Tibial artery (tissue), 4 donors: ENCODE measurements at regions not wholly inside any gene's neighbourhood (a gene's known extent, or its start where the extent isn't known, plus 50 kb on each side); places are given as distances from the start of the nearest gene placed in this dataset.

Experiments
- DNase-seq, 2 donors: peaks; one replicate each; pipeline ENCODE4 v3.0.0-alpha.2; 2019
- H3K27ac ChIP-seq, 2 donors: fragments of 200-600 bp; sonication (generic) in 1 of 2; 1 replicate in 1 of 2; 2 replicates in 1 of 2; pipeline ENCODE4 v1.5.1; 2018 to 2019; ENCODE audit warnings: mild to moderate bottlenecking in 1 of 2
- H3K27me3 ChIP-seq, 2 donors: fragments of 200-600 bp; sonication (generic) in 1 of 2; one replicate each; pipeline versions ENCODE4 v1.5.1 to v1.6.0; 2016 to 2019
- H3K36me3 ChIP-seq, 3 donors: fragments of 200-600 bp; sonication (generic) in 2 of 3; one replicate each; pipeline ENCODE4 v1.5.1; 2016 to 2019; ENCODE audit warnings: mild to moderate bottlenecking in 2 of 3
- H3K4me1 ChIP-seq, 4 donors: fragments of 200-600 bp; sonication (generic) in 2 of 4; 1 replicate in 3 of 4; 2 replicates in 1 of 4; pipeline ENCODE4 v1.5.1; 2016 to 2019
- H3K4me3 ChIP-seq, 2 donors: fragments of 200-600 bp; sonication (generic) in 1 of 2; 1 replicate in 1 of 2; 2 replicates in 1 of 2; pipeline ENCODE4 v1.5.1; 2018 to 2019; ENCODE audit warnings: mild to moderate bottlenecking in 2 of 2
- H3K9me3 ChIP-seq, 3 donors: fragments of 200-600 bp; sonication (generic) in 1 of 3; one replicate each; pipeline ENCODE4 v1.5.1; 2016 to 2019
- CTCF ChIP-seq, 2 experiments: fragments of 200-600 bp in 1 of 2; fragments of 450-650 bp in 1 of 2; IDR thresholded peaks; one replicate each; pipeline ENCODE4 v1.5.1; 2017 to 2019; ENCODE audit warnings: antibody characterized with exemption in 2 of 2, mild to moderate bottlenecking in 1 of 2, moderate library complexity in 1 of 2
- intact Hi-C: fragments of 100-400 bp; cut with DNase I; formaldehyde crosslinking; loops from one replicate; pipeline ENCODE4 v1.15.0; 2023; ENCODE audit warnings: low total_unique reads

GRCh38 chr17:79680318-79680695, 50.4 kb upstream of the ENPP7 start:
- Histone ChIP-seq H3K27ac (no peak overlapping the region), H3K9me3 (peaks cover 0 to under 1% (median 0%) of the 10 kb centered on the region in 3 donors), H3K4me3 (no peak overlapping the region), H3K4me1 (no peaks in the 10 kb centered on the region), H3K27me3 (peaks cover 0 to 76% of the 10 kb centered on the region in 2 donors), H3K36me3 (no peaks in the 10 kb centered on the region)
- intact Hi-C loops, result no loop called here
- TF ChIP-seq CTCF (IDR thresholded peaks at IDR 0.05), result no peak
- DNase-seq, result no peak

DNA sequence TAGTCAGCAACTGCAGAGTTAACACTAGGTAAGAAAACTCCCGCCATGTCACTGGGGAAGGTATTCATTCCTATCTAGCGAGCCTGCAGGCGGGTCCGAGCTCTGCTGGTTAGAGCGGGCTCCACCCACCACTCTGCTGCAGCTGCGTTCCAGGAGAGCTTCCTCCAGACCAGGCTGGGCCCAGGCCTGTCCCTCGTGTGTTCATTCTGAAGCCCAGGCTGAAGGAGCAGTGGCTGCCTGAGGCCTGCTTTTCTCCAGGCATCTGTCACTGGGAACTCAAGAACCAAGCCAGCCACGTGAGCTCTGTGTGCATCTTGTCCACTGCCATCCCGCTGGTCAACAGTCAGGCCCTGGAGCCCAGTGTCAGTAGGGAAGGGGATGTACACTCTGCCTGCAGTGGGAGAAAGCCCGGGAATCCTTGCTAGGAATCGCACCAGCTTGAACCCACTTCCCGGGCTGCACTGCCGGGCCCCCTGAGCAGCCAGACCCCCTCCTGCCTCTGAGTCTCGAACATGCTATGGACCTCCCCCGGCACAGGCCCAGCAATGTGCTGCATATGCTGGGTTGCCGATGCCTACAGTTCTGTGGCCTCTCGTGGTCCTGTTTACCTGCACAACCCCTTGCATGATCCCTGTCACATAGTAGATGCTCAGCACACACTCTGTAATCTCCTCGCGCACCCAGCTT, 51.0 kb upstream of the ENPP7 start:
- Histone ChIP-seq H3K4me1 (no peaks in the 10 kb centered on the region), H3K9me3 (peaks cover 0 to 5% (median 0%) of the 10 kb centered on the region in 3 donors), H3K27ac (no peak overlapping the region), H3K4me3 (no peak overlapping the region), H3K36me3 (no peaks in the 10 kb centered on the region), H3K27me3 (peaks cover 0 to 76% of the 10 kb centered on the region in 2 donors)
- intact Hi-C loops, result no loop called here
- no peak for TF ChIP-seq CTCF (IDR thresholded peaks at IDR 0.05)
- DNase-seq, result no peak

DNA sequence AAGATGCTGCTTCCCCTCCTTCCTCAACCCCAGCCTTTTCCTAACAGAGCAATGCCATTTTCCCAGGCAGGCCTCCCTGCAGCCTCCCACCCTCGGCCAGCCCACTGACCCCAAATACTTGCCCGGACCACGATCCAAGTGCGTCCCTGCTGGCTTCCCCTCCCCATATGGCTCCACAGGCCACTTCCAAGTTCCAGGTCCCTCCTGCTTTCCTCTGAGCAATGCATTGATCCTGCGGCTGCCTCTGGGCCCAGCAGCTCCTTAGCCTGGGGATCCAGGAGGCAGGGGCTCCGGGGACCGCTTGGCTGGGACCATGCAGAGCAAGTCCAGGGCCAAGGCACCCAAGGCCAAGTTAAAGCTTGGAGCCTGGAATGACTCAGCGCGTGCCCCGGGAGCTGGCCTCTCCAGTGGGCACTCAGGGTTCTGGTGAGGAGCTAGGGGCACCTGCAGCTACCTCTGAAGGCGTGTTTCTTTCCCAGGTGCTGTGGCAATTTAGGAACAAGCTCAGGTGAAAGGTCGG, 51.9 kb upstream of the ENPP7 start:
- no peak overlapping the region for H3K4me3 ChIP-seq
- no peaks in the 10 kb centered on the region for H3K4me1 ChIP-seq
- TF ChIP-seq CTCF (IDR thresholded peaks at IDR 0.05), result no peak
- peaks cover 0 to 14% (median 5%) of the 10 kb centered on the region in 3 donors for H3K9me3 ChIP-seq
- intact Hi-C loops, result no loop called here
- H3K36me3 ChIP-seq, result no peaks in the 10 kb centered on the region
- peaks cover 0 to 75% of the 10 kb centered on the region in 2 donors for H3K27me3 ChIP-seq
- no peak overlapping the region for H3K27ac ChIP-seq
- DNase-seq, result no peak

DNA sequence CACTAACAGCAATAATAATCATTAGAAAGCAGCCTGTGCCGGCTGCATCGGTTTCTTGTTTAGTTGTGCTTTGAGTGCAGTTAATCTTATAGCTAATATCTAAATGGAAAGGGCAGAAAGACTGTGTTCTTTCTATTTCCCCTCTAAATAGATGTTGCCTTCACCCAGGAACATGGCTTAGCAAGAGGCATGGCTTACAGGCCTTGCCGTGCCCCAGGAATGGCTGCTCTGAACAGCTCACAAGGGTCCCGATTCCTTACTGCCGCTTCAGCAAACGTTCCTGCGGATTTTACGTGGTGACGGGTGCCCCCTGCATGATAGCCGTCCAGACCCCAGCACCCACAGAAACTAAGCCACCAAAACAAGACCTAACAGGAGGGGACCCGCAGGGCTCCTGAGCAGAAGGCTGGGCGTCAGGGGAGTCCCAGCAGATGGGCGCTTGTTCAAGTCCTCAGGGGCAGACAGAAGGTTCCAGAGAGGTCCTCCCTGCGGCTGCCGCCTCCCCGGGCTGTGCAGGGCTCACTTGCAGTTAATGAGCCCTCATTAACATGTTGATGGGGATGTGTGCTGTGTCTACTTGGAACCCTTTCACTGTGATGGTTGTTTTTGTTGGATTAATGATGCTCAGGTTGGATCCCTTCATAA, 52.5 kb upstream of the ENPP7 start:
- intact Hi-C loops, result no loop called here
- Histone ChIP-seq H3K36me3 (no peaks in the 10 kb centered on the region), H3K27ac (no peak overlapping the region), H3K4me3 (no peak overlapping the region), H3K27me3 (peaks cover 0 to 80% of the 10 kb centered on the region in 2 donors), H3K9me3 (peaks cover 0 to 19% (median 11%) of the 10 kb centered on the region in 3 donors), H3K4me1 (no peaks in the 10 kb centered on the region)
- no peak for DNase-seq
- no peak for TF ChIP-seq CTCF (IDR thresholded peaks at IDR 0.05)

DNA sequence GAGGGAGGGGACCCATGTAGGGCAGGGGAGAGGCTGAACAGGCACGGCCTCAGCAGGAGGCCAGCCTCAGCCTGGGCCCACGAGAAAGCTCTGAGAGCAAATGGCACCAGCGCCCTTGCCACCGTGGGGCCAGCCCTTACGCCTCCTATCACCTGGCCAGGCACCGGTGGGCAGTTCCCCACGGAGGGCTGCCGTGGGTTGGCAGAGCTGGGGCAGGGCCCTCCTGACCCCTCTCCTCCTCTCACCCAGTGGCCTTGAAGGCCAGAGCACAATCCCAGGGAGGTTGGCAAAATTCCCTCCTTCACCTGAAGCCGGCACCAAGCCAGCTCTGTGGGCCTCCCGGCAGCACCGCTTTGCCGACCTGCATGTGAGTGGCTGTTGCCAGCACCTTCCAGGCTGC, 53.1 kb upstream of the ENPP7 start:
- Histone ChIP-seq H3K27me3 (peaks cover 0 to 83% of the 10 kb centered on the region in 2 donors), H3K4me1 (no peaks in the 10 kb centered on the region), H3K9me3 (peaks cover 0 to 22% (median 15%) of the 10 kb centered on the region in 3 donors), H3K4me3 (no peak overlapping the region), H3K36me3 (no peaks in the 10 kb centered on the region), H3K27ac (no peak overlapping the region)
- DNase-seq, result no peak
- intact Hi-C loops, result no loop called here
- no peak for TF ChIP-seq CTCF (IDR thresholded peaks at IDR 0.05)
